Stimulated activated CD4-positive, alpha-beta T cell treated with anti-CD3 and anti-CD28 coated beads, Interleukin-1b, Interleukin-23, amount 100 ng/mL, for 1 hour (primary cell): ENCODE measurements at regions not wholly inside any gene's neighbourhood (a gene's known extent, or its start where the extent isn't known, plus 50 kb on each side); places are given as distances from the start of the nearest gene placed in this dataset.
"Not testable (repeated sequence)": the region's sequence is repeated elsewhere in the genome, so short reads cannot be mapped to it uniquely, and the experiment has no call there.

ENCODE experiments used
- DNase-seq, 2 donors: peaks; one replicate each; pipeline ENCODE4 v3.0.0-alpha.2; 2020; ENCODE audit warnings: low read depth in 2 of 2

GRCh38 chr2:89294335-89294734 is 602.9 kb downstream of the RPIA start:
- not testable (repeated sequence) for DNase-seq

- DNase-seq = not testable (repeated sequence)
Measured at GRCh38 chr2:89296820-89297398, 605.4 kb downstream of the RPIA start.

DNA sequence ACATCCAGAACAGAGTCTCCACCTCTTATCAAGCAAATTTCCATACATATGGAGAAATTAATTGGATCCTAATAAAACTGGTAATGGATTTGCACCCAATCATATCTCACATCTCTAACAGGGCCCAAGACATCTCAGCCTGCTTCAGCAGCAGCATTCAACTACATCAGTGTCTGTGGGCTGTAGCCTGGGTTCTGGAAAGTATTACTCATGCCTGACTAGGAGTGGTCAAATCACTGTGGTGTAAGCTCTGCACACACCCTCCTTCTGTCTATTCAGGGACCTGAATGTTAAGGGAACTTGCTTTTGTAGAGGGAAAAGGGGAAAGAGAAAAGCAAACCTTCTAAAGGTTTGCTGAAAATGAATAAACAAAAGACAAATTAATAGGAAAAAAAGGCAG is 607.7 kb downstream of the RPIA start:
- not testable (repeated sequence) for DNase-seq

GRCh38 chr2:89305623-89306022 is 614.1 kb downstream of the RPIA start:
- DNase-seq = not testable (repeated sequence)

- DNase-seq = not testable (repeated sequence)
Measured at GRCh38 chr2:89306869-89307637, 615.6 kb downstream of the RPIA start.

DNA sequence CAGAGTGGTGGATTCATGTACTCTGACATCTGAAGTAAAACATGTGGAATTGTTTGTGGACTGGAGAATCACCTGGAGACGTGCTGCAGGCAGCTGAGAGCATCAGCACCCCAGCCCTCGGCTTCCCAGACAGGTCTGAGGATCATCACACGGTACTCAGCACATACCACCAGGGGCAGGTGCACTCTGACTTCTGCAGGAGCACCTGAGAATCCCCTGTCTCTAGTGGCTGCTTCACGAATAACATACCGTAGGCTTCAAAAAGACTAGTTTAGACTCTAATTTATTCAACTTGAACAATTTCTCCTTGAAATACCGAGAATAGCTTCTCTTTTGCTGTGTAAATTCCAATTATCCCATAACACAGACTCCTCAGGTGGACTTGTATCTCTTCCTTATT is 627.5 kb downstream of the RPIA start:
- not testable (repeated sequence) for DNase-seq

- DNase-seq = not testable (repeated sequence)
Measured at GRCh38 chr2:89325894-89326293, 634.4 kb downstream of the RPIA start.

GRCh38 chr2:89326455-89326854 is 635.0 kb downstream of the RPIA start:
- not testable (repeated sequence) for DNase-seq

DNA sequence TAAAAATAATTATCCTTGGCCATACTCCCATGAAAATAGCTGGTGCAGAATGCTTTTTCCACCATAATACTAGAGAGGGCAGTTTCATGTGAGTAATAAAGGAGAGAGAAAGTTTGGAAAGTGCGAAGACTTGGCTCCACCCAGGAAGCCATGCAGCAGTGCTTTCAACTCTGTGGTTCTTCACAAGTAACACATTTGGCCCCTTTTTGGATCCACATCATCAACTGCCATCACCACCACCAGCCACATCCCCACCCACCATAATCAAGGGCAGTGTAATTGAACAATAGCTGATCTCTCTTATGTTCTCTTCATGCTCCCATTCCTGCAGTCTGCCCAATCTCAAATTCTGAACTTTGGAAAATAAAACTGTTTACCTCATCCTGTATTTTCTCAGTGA is 637.3 kb downstream of the RPIA start:
- DNase-seq = not testable (repeated sequence)
